AG09309 (cell line): ENCODE measurements at regions not wholly inside any gene's neighbourhood (a gene's known extent, or its start where the extent isn't known, plus 50 kb on each side); places are given as distances from the start of the nearest gene placed in this dataset.

Source experiments
- DNase-seq: peaks from one replicate; pipeline ENCODE4 v3.0.0-alpha.2; 2010; ENCODE audit warnings: low read depth
- H3K4me3 ChIP-seq: 2 replicates; pipeline ENCODE4 v1.5.1; 2011; ENCODE audit warnings: mild to moderate bottlenecking, low read depth, low read length, moderate library complexity; ENCODE audit not compliant: control insufficient read depth
- TF ChIP-seq, protein P1 (sequence below): IDR thresholded peaks from 2 replicates; pipeline ENCODE4 v1.5.1; 2011; ENCODE audit warnings: mild to moderate bottlenecking, low read depth, low read length, inconsistent platforms; ENCODE audit not compliant: insufficient read depth, control insufficient read depth; ENCODE audit errors: missing control alignments

GRCh38 chr4:111855308-111855707, 289.9 kb upstream of the FAM241A start:
- H3K4me3 ChIP-seq = no peak overlapping the region
- TF ChIP-seq, protein P1, sequence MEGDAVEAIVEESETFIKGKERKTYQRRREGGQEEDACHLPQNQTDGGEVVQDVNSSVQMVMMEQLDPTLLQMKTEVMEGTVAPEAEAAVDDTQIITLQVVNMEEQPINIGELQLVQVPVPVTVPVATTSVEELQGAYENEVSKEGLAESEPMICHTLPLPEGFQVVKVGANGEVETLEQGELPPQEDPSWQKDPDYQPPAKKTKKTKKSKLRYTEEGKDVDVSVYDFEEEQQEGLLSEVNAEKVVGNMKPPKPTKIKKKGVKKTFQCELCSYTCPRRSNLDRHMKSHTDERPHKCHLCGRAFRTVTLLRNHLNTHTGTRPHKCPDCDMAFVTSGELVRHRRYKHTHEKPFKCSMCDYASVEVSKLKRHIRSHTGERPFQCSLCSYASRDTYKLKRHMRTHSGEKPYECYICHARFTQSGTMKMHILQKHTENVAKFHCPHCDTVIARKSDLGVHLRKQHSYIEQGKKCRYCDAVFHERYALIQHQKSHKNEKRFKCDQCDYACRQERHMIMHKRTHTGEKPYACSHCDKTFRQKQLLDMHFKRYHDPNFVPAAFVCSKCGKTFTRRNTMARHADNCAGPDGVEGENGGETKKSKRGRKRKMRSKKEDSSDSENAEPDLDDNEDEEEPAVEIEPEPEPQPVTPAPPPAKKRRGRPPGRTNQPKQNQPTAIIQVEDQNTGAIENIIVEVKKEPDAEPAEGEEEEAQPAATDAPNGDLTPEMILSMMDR = no peak
- DNase-seq = no peak

DNA sequence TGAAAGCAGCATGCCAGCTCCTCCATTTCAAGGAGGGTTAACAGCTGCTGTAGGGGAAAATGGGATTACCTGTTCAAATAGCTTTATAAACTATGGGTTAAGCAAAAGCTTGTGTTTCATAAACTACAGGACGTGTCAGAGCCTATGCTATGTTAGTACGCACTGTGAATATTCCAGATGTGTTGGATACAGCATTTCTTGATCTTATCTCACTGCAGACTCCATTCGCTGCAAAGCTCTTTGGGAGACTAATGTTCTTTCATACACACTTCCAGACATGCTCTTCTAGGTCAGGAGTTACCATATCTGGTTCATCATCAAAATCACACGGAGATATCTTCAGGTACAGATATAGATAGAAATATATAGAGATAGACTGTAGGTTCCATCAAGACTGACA, 281.2 kb upstream of the FAM241A start:
- no peak overlapping the region for H3K4me3 ChIP-seq
- TF ChIP-seq, protein P1 = no peak
- DNase-seq = no peak

- H3K4me3 ChIP-seq = no peak overlapping the region
- DNase-seq = no peak
- TF ChIP-seq, protein P1 = no peak
Observed at GRCh38 chr4:111869339-111869738, 275.9 kb upstream of the FAM241A start.

DNA sequence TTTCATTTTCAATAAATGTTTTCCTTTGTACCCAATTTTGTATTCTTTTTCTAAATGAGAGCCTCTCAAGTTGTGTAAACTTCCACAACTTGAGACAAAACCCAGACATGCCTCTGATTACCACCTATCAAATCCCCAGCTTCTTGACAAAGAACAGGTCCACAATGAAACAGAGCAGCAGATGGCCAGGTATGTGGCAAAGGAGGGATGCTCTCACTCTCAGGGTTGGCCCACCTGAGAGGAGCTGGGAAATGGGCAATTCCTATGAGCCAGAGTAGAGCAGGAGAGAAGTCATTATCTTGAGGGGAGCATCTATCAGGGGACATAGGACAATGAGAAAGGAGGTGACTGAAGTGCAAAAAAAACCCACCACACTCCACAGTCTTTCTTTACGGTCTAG, 273.5 kb upstream of the FAM241A start:
- DNase-seq = no peak
- no peak overlapping the region for H3K4me3 ChIP-seq
- TF ChIP-seq, protein P1 = no peak

DNA sequence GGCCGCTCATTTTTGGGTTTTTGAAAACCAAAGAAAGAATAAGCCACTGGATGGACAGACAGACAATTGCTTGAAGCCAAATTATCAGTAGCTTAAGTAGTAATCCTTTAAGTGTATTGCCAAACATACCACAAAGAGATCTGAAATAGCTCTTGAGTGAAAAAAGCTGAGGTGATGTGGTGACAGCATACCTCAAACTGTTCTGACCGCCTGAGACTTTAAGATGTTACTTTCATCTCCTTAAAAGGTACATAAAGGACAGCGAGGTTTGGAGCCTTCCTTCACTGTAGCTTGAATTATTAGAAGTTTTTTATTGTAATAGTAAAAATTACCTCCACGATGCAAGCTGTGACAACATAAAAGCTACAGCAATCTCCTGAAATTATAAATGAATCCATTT, 271.5 kb upstream of the FAM241A start:
- TF ChIP-seq, protein P1 = no peak
- no peak for DNase-seq
- H3K4me3 ChIP-seq = no peak overlapping the region

DNA sequence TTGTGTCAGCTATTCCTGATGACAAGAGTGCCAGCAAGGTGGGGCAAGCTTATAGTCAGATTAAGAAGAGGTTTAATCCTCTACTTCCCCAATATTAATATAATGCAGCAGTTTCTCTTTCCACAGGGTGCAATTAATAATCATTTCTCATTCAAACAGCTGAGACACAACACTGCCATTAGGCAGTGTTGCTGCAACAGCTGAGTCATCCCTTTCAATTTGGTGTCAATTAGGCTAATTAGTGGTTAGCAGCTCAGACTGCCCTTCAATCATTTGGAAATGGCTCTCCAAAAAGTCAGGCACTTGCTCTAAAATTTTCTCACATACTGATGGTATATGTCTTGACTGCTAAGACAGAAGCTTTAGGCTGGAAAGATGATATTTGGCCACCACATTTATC, 265.7 kb upstream of the FAM241A start:
- TF ChIP-seq, protein P1 = no peak
- no peak overlapping the region for H3K4me3 ChIP-seq
- no peak for DNase-seq

- DNase-seq = no peak
- TF ChIP-seq, protein P1 = no peak
- no peak overlapping the region for H3K4me3 ChIP-seq
Observed at GRCh38 chr4:111880116-111880515, 265.1 kb upstream of the FAM241A start.
